GM19372 (cell line): ENCODE measurements at regions not wholly inside any gene's neighbourhood (a gene's known extent, or its start where the extent isn't known, plus 50 kb on each side); places are given as distances from the start of the nearest gene placed in this dataset.

Experiments
- ATAC-seq: cut with Tn5 transposase; IDR thresholded peaks from one replicate; pipeline ENCODE4 v1.9.1; 2021; ENCODE audit warnings: mild to moderate bottlenecking, low read depth, moderate library complexity; ENCODE audit not compliant: unreplicated experiment

DNA sequence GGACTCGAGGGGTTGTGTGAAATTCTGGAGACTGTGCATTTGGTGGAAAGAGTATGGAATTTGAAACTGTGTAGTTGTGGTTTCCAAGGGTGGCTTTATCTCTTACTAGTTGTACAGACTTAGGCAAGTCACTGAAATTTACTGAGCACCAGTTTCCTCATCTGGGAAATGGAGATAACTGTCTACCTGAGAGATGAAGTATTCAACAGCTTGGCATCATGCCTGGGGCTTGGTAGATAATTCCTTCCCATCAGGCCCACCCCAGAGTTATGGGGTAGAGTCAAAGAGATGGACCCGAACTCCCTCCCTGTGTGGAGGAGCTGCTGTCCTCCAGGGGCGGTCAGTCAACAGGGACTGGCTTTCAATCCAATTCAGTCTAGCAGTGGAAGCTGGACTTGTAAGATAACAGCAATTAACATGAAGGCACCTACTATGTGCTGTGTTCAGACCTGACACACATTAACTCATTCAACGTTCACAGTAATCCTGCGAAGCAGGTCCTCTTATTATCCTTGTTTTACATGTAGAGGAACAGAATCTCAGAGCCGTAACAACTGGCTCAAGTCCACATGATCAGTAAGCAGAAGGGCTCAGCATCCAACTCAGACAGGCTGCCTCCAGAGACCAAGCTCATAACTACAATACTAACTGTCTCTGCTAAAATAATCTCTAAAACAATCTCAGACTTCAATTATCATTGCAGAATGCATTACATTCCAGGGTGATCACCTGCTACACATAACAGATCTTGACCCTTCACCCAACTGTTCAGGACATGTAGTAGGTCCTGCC is 432.1 kb downstream of the LPIN1 start:
- ATAC-seq = no peak

DNA sequence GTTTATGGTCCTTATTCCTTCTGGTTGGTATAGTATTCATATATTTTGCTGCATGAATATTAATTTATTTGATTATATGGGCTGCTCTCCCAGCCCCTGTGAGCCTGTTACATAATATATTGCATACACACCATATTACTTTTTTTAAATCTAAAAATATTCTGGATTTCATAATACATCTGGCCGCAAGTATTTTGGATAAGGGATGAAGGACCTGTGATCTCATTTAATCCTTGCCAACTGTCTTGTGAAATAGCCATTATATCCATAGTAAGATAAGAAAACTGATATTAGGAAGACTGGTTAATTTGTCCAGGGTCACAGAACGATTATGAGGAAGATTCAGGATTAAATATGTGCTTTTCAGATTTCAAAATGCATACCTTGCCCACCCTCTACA is 433.6 kb downstream of the LPIN1 start:
- no peak for ATAC-seq

DNA sequence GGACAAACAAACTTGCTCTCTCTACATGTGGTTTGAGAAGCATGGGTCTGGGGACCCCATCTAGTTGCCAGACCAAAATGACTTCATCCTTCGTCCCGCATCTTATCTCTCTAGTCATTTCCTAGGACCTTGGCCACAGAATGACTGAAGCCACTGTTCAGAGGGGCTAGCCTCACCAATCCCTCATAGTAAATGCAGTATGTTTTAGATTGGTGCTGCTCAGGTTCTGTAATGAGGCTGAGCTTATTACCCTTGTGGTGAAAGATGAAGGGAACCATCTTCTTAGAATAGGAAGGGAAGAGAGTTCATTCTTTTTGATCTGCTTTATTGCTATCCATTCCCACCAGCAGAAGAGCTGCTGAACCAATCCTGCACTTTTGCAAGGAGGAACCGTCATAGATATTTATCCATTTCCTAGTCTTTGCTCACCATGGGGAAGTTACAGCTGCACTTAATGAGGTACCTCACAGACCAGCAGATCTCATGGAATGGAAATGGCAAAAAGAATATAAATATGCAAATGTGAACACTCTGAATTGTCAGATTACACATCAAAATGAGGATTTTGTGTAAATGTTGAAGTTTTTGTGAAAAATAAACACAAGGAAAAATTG is 436.7 kb downstream of the LPIN1 start:
- no peak for ATAC-seq

DNA sequence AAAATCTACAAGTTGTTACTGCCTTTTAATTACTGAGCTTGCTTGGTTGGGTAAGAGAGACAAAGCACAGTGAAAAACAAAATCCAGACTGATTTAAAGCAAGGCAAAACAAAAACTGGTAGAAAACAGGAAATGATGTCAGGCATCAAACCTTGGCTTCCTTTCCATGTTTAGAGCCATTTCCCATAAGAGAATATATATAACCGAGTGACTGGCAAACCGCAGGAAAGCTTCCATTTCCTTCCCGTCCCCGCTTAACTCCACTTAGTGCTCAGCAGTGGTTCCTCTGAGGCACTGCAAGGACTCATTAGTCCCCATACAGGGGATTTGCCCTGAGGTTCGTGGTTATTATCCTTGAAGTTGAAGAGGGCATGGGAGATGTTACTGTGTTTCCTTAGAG is 446.3 kb downstream of the LPIN1 start:
- no peak for ATAC-seq

DNA sequence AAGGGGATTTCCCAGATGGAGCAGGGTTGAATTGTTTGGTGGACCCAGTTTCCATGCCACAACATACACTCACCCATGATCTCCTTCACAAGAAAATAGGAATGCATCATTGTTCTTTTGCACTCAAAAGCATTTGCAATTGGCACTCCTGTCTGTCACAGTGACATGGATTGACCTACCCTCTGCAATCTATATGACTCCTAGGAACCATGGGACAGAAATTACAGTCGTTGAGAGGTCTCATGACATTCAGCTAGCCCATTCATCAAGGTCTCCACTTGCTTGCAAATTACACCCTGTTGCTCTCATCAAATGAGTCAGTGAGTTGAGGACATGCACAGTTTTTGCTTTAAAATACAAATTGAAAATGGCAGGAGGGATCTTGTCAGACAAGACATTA is 448.5 kb downstream of the LPIN1 start:
- ATAC-seq = no peak

DNA sequence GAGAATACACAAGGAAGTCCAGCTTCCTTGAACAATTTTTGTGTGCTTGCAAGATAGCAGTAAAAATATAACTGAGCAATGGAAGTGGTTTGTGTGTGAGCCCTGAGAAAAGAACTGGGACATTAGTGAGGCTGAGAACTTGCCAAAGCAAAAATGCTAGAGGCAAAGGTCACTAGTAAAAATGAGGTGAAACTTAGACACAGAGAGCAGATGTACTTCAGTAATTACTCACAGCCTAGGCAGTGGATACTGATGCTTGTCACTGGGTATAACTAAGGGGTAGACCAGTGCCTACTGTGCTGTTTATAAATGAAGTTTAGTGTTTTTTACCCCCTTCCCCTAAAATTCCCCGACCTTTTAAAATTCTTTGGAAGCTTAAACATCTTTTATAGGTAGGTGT is 450.1 kb downstream of the LPIN1 start:
- no peak for ATAC-seq

DNA sequence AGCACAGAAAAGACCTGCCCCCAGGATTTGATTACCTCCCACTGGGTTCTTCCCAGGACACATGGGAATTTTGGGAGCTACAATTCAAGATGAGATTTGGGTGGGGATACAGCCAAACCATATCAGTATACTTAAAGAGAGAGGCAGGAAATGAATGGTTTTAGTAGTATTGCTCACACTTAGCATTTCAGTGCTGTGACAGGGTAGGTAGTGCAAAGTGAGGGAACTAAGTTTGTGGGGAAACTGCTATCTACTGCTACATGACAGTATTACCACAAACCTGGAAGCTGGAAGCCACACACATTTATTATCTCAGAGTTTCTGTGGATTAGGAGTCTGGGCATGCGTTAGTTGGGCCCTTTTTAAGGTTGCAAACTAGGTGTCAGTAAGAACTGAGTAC is 450.7 kb downstream of the LPIN1 start:
- ATAC-seq = no peak

DNA sequence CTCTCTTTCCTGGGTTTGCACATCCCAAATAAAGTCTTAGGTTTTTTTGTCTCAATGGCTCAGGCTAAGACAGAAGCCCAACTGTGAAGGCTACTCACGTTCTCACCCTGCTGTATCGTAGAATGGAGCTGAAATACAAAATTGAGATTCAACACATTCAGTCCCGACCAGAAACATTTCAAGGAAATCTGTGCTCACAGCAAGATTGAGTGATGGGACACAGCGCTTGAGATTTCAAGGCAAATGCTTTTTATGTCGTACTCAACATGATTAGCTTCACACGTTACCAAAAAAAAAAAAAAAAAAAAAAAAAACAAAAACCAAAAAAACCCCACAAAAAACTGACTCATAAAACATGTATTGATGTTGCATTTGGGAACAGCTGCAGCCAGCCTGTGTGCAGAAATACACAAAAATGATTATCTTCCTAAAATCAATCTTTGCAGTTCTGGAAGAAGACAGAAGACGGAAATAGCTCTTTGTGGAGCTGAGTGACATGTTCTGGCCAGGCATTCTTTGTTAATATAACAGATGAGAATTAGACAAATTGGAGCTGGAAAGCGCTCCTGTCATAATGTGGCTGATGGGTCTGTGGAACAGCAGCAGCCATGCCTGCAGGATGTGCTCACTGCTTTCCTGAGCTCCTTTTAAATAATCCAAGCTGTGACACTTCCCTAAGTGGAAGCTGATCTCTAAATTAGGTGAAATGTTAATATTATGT is 453.2 kb downstream of the LPIN1 start:
- no peak for ATAC-seq

DNA sequence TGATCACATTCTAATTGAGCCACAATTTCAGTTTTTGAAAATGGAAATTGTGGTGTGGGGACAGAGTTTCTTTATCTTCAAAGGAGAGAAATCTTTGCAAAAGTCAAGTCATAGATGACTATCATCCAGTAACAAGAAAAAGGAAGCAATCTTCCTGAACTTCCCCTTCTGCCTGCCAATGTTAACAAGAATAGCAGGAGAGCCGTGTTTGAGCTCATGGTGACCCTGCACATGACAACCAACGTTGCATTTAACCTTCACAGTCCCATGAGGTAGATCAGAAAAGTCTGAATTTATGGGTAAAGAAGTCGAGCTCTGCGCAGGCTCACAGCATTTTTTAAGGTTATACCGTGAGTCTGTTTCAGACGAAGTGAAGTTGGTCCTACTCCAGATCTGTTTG is 454.9 kb downstream of the LPIN1 start:
- no peak for ATAC-seq

DNA sequence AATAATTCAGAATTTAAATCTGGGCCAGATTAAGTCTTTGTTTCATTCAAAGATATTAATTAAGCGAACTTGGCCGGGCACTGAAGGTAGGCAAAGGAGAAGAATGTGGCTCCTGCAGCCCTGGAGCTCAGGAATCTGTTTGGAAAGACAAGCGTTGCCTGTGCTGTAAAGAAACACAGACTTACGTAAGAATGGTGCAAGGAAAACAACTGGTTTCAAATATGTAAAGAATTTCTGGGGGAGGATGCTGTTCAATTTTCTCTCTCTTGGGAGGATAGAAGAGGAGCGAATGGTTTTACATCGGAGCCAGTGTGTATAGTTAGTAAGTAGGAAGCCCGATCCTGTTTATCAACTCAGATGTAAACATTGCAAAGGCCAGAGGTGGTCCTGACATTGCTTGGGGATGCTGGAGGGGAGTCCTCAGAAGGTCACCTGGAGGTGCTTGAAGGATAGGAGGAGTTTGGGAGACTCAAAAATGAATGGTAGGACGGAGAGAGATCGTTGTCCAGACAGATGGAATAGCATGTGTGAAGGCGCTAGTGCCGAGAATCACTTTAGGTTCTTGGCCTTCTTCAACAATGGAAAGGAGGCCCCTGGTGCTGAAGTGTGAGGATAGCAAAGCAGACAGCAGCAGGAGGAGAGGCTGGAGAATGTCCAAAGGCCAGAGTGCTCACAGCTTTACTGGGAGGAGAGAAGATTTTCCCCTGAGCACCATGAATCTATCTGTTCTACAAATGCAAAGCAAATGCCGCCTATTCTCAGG is 456.1 kb downstream of the LPIN1 start:
- no peak for ATAC-seq

DNA sequence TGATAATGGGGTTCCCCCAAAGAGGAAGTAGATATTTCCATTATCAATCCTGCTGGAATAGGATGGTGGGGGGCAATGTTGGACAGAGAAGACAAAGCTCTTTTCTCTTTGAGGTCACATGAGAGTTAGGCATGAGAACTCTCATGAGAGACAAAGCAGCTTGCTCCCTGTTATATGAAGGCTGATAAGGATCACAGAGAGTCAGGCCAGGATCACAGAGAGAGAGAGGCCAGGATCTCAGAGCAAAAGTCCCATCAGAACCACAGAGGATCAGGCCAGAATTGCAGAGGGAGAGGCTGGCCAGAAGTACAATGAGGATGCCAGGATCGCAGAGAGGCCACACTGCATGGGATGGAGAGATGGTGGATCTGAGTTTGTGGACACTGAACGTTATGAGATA is 457.1 kb downstream of the LPIN1 start:
- no peak for ATAC-seq

DNA sequence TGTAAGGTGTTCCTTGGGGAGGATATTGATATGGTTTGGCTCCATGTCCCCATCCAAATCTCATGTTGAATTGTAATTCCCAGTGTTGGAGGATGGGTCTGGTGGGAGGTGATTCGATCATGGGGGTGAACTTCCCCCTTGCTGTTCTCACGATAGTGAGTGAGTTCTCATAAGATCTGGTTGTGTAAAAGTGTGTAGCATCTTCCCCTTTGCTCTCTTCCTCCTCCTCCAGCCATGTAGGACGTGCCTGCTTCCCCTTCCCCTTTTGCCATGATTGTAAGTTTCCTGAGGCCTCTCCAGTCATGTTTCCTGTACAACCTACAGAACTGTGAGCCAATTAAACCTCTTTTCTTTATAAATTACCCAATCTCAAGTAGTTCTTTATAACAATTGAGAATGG is 458.7 kb downstream of the LPIN1 start:
- no peak for ATAC-seq

DNA sequence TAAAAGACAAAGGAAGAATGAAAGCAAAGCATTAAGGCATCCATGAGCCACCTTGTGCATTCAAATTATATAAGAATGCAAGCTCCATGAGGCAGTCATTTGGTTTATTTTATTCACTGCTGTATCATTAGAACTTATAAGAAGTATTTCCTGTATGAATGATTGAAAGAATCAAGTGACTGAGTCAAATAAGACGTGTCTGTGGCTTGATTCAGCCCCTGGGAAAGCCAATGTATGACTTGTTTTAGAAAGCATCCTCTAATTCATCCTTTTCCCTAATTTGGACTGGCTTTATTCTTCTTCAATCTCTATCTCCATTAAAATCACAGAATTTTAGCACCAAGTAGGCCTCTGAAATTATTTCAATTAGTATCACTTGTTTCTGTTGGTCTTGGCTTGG is 461.1 kb downstream of the LPIN1 start:
- ATAC-seq = no peak

DNA sequence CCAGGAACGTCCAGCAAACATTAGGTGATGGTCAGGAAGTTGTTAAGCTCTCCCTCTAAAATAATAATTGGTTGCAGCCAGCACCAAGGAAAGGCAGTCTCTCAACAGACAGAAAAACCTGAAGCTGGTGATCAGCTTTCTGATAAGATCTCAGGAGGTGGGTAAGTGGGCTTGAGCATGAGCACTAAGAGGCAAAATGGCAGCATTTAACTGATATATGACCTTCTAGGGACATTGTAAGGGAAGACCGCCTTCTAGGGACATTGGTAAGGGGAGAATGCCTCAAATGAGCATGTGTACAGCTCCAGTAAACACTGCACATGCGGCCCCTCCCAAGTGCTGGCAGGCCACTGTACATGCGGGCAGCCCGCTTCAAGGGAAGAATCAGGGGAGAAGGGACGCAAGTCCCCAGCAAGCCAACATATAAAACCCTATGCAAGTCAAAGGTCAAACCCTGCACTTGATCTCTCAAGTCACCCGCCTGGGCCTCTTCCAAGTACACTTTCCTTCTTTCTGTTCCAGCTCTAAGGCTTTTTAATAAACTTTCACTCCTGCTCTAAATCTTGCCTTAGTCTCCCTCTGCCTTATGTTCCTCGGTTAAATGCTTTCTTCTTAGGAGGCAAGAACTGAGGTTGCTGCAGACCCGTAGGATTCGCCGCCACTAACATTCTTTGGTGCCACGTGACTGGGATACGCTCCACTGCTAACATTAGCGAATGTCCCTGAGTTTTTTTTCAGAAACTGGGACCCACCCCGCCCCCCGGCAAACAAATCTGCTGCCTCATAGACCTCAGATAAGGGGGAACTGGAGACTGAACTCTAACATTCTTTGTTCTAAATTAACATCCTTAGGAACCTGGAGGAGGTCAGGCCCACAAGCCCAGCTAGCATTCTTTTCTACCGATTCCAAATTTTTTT is 463.8 kb downstream of the LPIN1 start:
- no peak for ATAC-seq

DNA sequence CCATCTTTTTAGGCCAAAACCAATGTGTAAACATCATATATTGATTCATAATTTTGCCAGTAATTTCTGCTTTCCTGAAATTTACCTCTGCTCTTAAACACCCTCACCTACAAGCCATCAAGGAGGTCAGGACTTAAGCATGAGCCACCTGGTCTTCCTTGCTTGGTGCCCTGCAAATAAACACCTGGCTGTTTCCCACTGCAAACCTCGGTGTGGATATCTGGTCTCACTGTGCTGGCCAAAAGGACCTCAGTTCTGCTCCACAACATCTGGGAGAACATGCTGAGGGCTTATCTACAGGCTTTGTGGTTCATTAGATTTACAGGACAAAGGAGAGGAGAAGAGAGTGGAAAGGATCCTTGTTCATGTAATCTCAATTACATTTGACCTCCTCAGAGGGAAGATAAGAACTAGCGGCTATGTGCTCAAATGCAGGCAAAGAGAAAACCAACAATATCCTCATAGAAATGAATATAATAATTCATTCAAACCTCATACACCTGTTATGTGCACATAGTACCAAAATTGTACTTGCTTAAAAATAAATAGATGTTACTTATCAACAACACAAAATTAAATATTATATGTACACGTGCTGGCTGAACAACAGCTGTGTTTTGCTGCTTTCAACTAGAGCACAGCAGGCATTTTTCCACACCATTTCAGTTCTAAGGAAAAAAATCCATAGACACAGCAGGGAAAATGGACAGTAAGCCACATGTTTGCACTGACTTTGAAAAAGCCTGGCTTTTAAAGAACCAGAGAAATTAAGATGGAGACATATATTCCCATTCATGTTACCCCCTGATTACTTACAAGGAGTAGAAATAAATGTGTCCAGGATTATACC is 465.1 kb downstream of the LPIN1 start:
- ATAC-seq = no peak

DNA sequence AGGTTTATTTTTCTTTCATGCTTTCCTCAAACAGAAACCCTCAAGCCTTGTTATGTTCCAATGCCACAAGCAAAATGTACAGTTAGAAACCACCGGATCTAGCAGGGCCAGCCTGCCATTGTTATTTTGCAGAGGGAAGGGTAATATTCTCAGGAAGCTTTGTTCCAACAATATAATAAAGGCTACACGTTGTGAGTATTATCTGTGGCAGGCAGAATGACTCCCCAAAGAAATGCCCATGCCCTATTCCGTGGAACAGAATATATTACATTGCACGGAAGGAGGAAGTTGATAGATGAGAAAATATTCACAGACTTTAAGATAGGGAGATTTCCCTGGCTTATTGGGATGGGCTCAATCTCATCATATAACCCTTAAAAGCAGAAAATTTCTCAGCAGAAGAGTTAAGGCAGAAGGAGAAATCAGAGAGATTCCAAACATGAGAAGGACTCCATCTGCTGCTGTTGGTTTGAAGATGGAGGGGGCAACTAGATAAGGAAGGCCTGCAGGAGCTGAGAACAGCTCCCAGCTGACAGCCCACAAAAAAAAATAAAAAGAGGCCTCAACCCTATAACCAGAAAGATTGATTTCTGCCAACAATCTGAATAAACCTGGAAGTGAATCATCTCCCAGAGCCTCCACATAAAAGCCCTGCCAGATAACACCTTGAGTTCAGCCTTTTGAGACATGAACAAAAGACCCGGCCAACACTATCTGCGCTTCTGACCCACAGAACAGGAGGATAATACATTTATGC is 466.6 kb downstream of the LPIN1 start:
- no peak for ATAC-seq

DNA sequence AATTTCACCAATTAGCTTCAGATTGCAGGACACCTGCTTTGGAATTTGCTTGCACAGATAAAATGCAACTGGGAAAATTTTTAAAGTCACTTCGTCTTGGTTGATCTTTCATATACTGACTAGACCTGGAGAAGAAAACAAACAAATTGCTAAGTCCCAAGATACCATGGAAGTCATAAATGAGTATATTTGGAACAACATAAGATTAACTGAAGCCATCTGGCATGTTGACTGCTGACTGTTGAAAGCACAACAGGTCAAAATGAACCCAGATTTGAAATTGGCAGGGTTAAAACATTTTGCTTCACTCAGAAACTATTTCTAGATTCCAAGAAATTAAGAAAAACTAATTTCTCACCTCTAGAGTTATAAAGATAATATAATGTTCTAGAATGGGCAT is 470.7 kb downstream of the LPIN1 start:
- no peak for ATAC-seq

DNA sequence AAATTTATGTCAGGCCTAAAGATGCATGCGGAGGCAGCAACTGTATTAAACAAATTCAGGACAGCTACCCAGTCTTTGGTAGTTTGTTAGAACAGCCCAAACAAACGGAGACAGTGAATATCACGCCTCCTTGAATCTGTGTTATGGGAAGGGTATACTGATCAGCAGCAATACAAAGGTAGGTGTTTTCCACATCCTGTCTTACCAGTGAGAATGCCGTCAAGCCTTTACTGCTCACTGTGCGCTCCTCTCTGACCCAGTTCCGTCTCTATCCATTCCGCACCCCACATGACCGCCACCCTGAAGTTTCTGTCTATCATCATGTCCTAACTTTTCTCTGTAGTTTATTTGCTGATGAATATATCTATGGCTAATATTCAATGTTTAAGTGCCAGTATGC is 473.3 kb downstream of the LPIN1 start:
- no peak for ATAC-seq
